Testis (tissue), 2 donors: ENCODE measurements at regions not wholly inside any gene's neighbourhood (a gene's known extent, or its start where the extent isn't known, plus 50 kb on each side); places are given as distances from the start of the nearest gene placed in this dataset.
A peak's percentile ranks its signal among the peaks of the same experiment; 100 is the strongest.

Source experiments
- DNase-seq: peaks from one replicate; pipeline ENCODE4 v3.0.0-alpha.2; 2019
- H3K27ac ChIP-seq, 2 donors: fragments of 200-600 bp; sonication (generic); one replicate each; pipeline ENCODE4 v1.5.1; 2019
- H3K27me3 ChIP-seq: fragments of 200-600 bp; sonication (generic); one replicate; pipeline ENCODE4 v1.5.1; 2019
- H3K36me3 ChIP-seq: fragments of 200-600 bp; sonication (generic); one replicate; pipeline ENCODE4 v1.5.1; 2017; ENCODE audit warnings: low read depth; ENCODE audit errors: missing control alignments
- H3K4me1 ChIP-seq: fragments of 200-600 bp; sonication (generic); one replicate; pipeline ENCODE4 v1.5.1; 2019
- H3K4me3 ChIP-seq, 2 donors: fragments of 200-600 bp; sonication (generic); one replicate each; pipeline ENCODE4 v1.5.1; 2017 to 2019
- H3K9me3 ChIP-seq: fragments of 200-600 bp; sonication (generic); one replicate; pipeline ENCODE4 v1.5.1; 2017
- CTCF ChIP-seq, 3 experiments: fragments of 450-650 bp in 2 of 3; fragments of 200-600 bp in 1 of 3; sonication (generic) in 1 of 3; IDR thresholded peaks; one replicate each; pipeline ENCODE4 v1.5.1; 2016 to 2019; ENCODE audit warnings: antibody characterized with exemption in 3 of 3, mild to moderate bottlenecking in 2 of 3, moderate library complexity in 1 of 3
- POLR2A ChIP-seq: fragments of 450-650 bp; IDR thresholded peaks from one replicate; pipeline ENCODE4 v1.6.1; 2017; ENCODE audit warnings: antibody characterized with exemption, mild to moderate bottlenecking, moderate library complexity
- WGBS, 2 donors: methylation state at CpG; one replicate each; pipeline ENCODE4 v1.1.5; 2018; 5-methylcytosine and 5-hydroxymethylcytosine counted together
- intact Hi-C: fragments of 100-400 bp; cut with DNase I; formaldehyde crosslinking; loops from one replicate; pipeline ENCODE4 v1.15.1; 2023; ENCODE audit warnings: low total_unique reads

GRCh38 chr6:65999288-65999791 is 292.3 kb upstream of the EYS start:
- TF ChIP-seq POLR2A = no peak
- intact Hi-C loops = no loop called here
- Histone ChIP-seq H3K27me3 (no peaks in the 10 kb centered on the region), H3K27ac (no peak overlapping the region), H3K4me1 (no peaks in the 10 kb centered on the region), H3K36me3 (no peaks in the 10 kb centered on the region), H3K4me3 (peak overlapping the region; percentile 22 to 49), H3K9me3 (no peaks in the 10 kb centered on the region)
- 60 to 88% methylated on average over 6 to 25 of the region's 30 CpGs for WGBS, 2 donors
- peak; percentile 22 for DNase-seq

- DNase-seq = no peak
- 70 to 85% methylated on average over 19 of the region's 19 CpGs for WGBS, 2 donors
- no peaks in the 10 kb centered on the region for H3K4me1 ChIP-seq
- H3K4me3 ChIP-seq = peak overlapping the region in 1 of 2 donors; percentile 29
- H3K36me3 ChIP-seq = no peaks in the 10 kb centered on the region
- TF ChIP-seq CTCF (IDR thresholded peaks at IDR 0.05) (no peak), POLR2A (no peak)
- H3K27me3 ChIP-seq = no peaks in the 10 kb centered on the region
- H3K9me3 ChIP-seq = no peaks in the 10 kb centered on the region
- intact Hi-C loops = no loop called here
- no peak overlapping the region for H3K27ac ChIP-seq
Measured at GRCh38 chr6:65998544-65998943, 291.5 kb upstream of the EYS start.

- no peaks in the 10 kb centered on the region for H3K4me1 ChIP-seq
- H3K9me3 ChIP-seq = no peaks in the 10 kb centered on the region
- no peak for TF ChIP-seq CTCF (IDR thresholded peaks at IDR 0.05)
- no peak for TF ChIP-seq POLR2A
- H3K27ac ChIP-seq = no peak overlapping the region
- DNase-seq = no peak
- no peaks in the 10 kb centered on the region for H3K36me3 ChIP-seq
- no peaks in the 10 kb centered on the region for H3K27me3 ChIP-seq
- 32 to 38% methylated on average over 1 of the region's 1 CpG for WGBS, 2 donors
- intact Hi-C loops = no loop called here
- H3K4me3 ChIP-seq = no peak overlapping the region
Measured at GRCh38 chr6:65997539-65997938, 290.5 kb upstream of the EYS start.

GRCh38 chr6:65996096-65996495 is 289.1 kb upstream of the EYS start:
- Histone ChIP-seq H3K4me1 (no peaks in the 10 kb centered on the region), H3K27me3 (no peaks in the 10 kb centered on the region), H3K36me3 (no peaks in the 10 kb centered on the region), H3K27ac (no peak overlapping the region), H3K4me3 (no peak overlapping the region), H3K9me3 (no peaks in the 10 kb centered on the region)
- WGBS, 2 donors = 59 to 74% methylated on average over 1 of the region's 1 CpG
- intact Hi-C loops = no loop called here
- DNase-seq = no peak
- TF ChIP-seq CTCF (IDR thresholded peaks at IDR 0.05) (no peak), POLR2A (no peak)

- no peak for DNase-seq
- intact Hi-C loops = no loop called here
- H3K27me3 ChIP-seq = no peaks in the 10 kb centered on the region
- H3K36me3 ChIP-seq = no peaks in the 10 kb centered on the region
- TF ChIP-seq CTCF (IDR thresholded peaks at IDR 0.05) (no peak), POLR2A (no peak)
- WGBS, 2 donors = 91 to 97% methylated on average over 4 to 5 of the region's 5 CpGs
- no peak overlapping the region for H3K4me3 ChIP-seq
- H3K9me3 ChIP-seq = no peaks in the 10 kb centered on the region
- no peaks in the 10 kb centered on the region for H3K4me1 ChIP-seq
- no peak overlapping the region for H3K27ac ChIP-seq
Measured at GRCh38 chr6:65989676-65990075, 282.6 kb upstream of the EYS start.
